ENCODE measurements at regions not wholly inside any gene's neighbourhood (a gene's known extent, or its start where the extent isn't known, plus 50 kb on each side); places are given as distances from the start of the nearest gene placed in this dataset.

- TF ChIP-seq USF1 (IDR thresholded peaks at IDR 0.05; ENCODE audit: borderline replicate concordance, extremely low read length, insufficient read depth, low read depth, low read length) (no peak), POLR2AphosphoS2 (IDR thresholded peaks at IDR 0.05; ENCODE audit: low read depth, low read length) (no peak), ZNF217 (IDR thresholded peaks at IDR 0.05) (no peak), PKNOX1 (IDR thresholded peaks at IDR 0.05) (no peak)
Measured at GRCh38 chr5:124954784-124955183, 208.3 kb upstream of the ZNF608 start (continued).

GRCh38 chr5:124956471-124957029 is 210.1 kb upstream of the ZNF608 start:
- TF ChIP-seq TCF12 (IDR thresholded peaks at IDR 0.05; ENCODE audit: low read depth, low read length) (no peak), YBX1 (IDR thresholded peaks at IDR 0.05) (no peak), ZNF384 (IDR thresholded peaks at IDR 0.05; ENCODE audit: borderline replicate concordance, low read depth, low read length) (no peak), NR2C1 (IDR thresholded peaks at IDR 0.05) (no peak)
- intact Hi-C loops (cut with micrococcal nuclease; ENCODE audit: unreplicated experiment): no loop called here
- Histone ChIP-seq H3K27me3 (replicated peaks in 1 of 2; ENCODE audit: control insufficient read depth in 2 of 2, insufficient read depth in 2 of 2, low read length in 1 of 2) (no peaks in the 10 kb centered on the region), H3K4me2 (ENCODE audit: control insufficient read depth, insufficient read depth) (no peak overlapping the region), H4K20me1 (ENCODE audit: control insufficient read depth, insufficient read depth) (no peaks in the 10 kb centered on the region), H3K9me3 (replicated peaks; ENCODE audit: control insufficient read depth, insufficient read depth, low read length) (no peaks in the 10 kb centered on the region; the same call in 2 of the 3 replicates), H3K4me1 (ENCODE audit: control insufficient read depth, insufficient read depth, low read length) (peaks cover 8% of the 10 kb centered on the region), H3K4me3 (no peak overlapping the region), H3K27ac (ENCODE audit: control insufficient read depth, insufficient read depth) (no peak overlapping the region), H3K9ac (ENCODE audit: control insufficient read depth, insufficient read depth, low read length) (no peak overlapping the region), H3K79me2 (ENCODE audit: control insufficient read depth, insufficient read depth, low read length) (no peaks in the 10 kb centered on the region), H3K36me3 (ENCODE audit: control insufficient read depth in 2 of 2, insufficient read depth in 2 of 2, low read length in 1 of 2) (no peaks in the 10 kb centered on the region), H2AFZ (ENCODE audit: control insufficient read depth, low read depth, low read length) (no peak overlapping the region)
- RAD21 ChIA-PET (ENCODE audit: unreplicated experiment): interaction anchor here (1.1 to 3.7 kb wide), 2 partner anchors 20 to 48 kb away, joined by 3 to 11 read pairs; no protein-coding TSS in a partner anchor
- DNase-seq (ENCODE audit: low read depth, low spot score) (no peak), FAIRE-seq (no peak), ATAC-seq (no peak)
- BruUV-seq (replicated peaks): no TSS peak
- CTCF ChIA-PET: interaction anchor here (0.8 to 1.2 kb wide), 2 partner anchors 16 to 38 kb away, joined by 3 read pairs; no protein-coding TSS in a partner anchor
- WGBS (ENCODE audit: insufficient coverage, insufficient replicate concordance, low lambda C conversion rate, missing lambda C conversion rate): 100% methylated on average over 1 of the region's 1 CpG
- SMC1A ChIA-PET (ENCODE audit: uncharacterized antibody, unreplicated experiment): interaction anchor here (0.6 to 2.4 kb wide), 15 partner anchors 9 to 484 kb away, joined by 3 to 9 read pairs (median 4); no protein-coding TSS in a partner anchor
- POLR2A ChIA-PET: no interaction called here
- in situ Hi-C loops (cut with MboI): no loop called here

Data from GM12878 (cell line).